ENCODE measurements at regions not wholly inside any gene's neighbourhood (a gene's known extent, or its start where the extent isn't known, plus 50 kb on each side); places are given as distances from the start of the nearest gene placed in this dataset.

DNA sequence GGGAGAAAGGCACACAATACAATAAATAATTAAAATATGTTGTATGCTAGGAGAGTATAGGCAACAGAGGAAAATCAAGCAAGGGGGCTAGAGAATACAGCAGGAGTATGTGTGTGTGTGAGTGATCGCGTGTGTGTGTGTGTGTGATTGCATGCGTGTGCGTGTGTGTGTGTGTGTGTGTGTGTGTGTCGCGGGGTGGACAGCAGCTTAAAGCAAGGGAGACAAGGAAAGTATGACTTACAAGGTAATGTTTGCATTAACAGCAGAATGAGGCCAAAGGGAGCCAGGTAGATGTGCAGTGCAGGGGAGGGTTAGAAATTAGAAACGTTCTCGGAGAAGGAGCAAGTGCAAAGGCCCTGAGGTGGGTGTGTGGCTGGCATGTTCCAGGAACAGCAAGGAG is 57.4 kb upstream of the KCNA1 start:
- ATAC-seq: no peak
- H3K4me1 ChIP-seq: no peaks in the 10 kb centered on the region

DNA sequence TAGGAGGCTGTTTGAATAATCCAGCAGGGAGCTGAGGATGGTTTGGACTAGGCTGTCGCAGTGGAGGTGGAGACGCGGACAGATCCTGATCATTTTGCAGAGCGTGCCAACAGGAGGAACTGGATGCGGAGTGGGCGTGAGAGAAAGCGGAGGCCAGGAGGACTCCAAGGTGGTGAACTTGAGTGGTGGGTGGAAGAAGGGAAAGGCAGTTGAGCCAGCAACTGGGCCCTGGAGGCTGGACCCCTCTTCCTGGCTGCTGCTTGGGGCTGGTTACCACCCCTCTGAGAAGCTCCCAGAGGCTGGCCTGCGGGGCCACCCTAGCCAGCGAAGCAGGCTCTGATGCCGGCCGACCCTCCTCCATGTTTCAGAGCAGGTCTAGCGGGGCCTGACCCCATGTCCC is 56.8 kb upstream of the KCNA1 start:
- peaks cover 6% of the 10 kb centered on the region for H3K4me1 ChIP-seq
- peaks cover 9% of the 10 kb centered on the region for H3K27me3 ChIP-seq (ENCODE audit: low read depth)
- DNase-seq: no peak
- no peak overlapping the region for H3K4me3 ChIP-seq
- H3K27ac ChIP-seq: no peak overlapping the region
- TF ChIP-seq, protein P1, sequence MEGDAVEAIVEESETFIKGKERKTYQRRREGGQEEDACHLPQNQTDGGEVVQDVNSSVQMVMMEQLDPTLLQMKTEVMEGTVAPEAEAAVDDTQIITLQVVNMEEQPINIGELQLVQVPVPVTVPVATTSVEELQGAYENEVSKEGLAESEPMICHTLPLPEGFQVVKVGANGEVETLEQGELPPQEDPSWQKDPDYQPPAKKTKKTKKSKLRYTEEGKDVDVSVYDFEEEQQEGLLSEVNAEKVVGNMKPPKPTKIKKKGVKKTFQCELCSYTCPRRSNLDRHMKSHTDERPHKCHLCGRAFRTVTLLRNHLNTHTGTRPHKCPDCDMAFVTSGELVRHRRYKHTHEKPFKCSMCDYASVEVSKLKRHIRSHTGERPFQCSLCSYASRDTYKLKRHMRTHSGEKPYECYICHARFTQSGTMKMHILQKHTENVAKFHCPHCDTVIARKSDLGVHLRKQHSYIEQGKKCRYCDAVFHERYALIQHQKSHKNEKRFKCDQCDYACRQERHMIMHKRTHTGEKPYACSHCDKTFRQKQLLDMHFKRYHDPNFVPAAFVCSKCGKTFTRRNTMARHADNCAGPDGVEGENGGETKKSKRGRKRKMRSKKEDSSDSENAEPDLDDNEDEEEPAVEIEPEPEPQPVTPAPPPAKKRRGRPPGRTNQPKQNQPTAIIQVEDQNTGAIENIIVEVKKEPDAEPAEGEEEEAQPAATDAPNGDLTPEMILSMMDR (IDR thresholded peaks at IDR 0.05): no peak
- no peak for ATAC-seq
- no peaks in the 10 kb centered on the region for H3K9me3 ChIP-seq
- H3K36me3 ChIP-seq: no peaks in the 10 kb centered on the region
- intact Hi-C loops (cut with DNase I): no loop called here

More for the DNA sequence above, 57.4 kb upstream of the KCNA1 start:
- Histone ChIP-seq H3K9me3 (no peaks in the 10 kb centered on the region), H3K4me3 (no peak overlapping the region), H3K27me3 (ENCODE audit: low read depth) (peaks cover 9% of the 10 kb centered on the region), H3K27ac (no peak overlapping the region), H3K36me3 (no peaks in the 10 kb centered on the region)
- DNase-seq: no peak
- intact Hi-C loops (cut with DNase I): no loop called here
- TF ChIP-seq, protein P1 (IDR thresholded peaks at IDR 0.05): no peak

DNA sequence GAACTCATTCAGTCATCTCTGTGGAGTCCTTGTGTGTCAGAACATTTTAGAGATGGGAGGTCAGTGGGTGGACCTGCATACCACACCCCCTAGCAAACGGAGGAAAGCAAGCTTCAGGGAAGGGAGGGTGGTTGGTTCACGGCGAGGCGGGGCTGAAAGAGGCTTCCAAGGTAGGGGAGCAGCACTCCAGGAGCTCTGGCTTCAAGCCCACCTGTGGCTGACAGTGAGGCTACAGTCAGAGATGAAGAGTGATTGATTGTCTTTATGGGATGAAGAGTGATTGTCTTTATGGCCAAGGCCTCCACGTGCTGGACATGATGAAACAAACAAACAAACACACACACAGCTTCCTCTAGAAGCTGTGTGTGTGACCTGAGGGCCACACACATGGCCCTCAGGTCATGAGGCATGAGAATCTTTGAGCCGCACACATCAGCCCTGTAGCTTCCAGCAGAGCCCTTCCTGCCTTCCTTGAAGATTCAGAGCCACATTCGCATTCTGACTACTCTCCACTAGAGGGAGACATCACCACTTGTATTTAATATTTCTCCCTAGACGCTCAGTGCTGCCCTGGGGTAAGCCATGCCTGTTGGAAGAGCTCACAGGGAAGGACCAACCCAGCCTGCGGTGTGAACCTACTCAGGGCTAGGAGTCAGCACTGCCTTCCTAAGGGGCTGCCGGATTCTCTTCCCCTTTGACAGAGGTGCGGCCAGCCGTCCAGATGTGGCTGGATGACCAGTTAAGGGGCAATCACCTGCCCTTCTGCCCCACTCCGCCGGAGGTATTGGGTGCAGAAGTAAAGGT is 54.4 kb upstream of the KCNA1 start:
- no peak for DNase-seq
- Histone ChIP-seq H3K4me1 (peaks cover 13% of the 10 kb centered on the region), H3K27ac (no peak overlapping the region), H3K4me3 (no peak overlapping the region), H3K36me3 (no peaks in the 10 kb centered on the region), H3K27me3 (ENCODE audit: low read depth) (peaks cover 20% of the 10 kb centered on the region), H3K9me3 (no peaks in the 10 kb centered on the region)
- TF ChIP-seq, protein P1 (IDR thresholded peaks at IDR 0.05): peak; percentile 85
- intact Hi-C loops (cut with DNase I): no loop called here
- peak; percentile 69 to 72 for ATAC-seq

DNA sequence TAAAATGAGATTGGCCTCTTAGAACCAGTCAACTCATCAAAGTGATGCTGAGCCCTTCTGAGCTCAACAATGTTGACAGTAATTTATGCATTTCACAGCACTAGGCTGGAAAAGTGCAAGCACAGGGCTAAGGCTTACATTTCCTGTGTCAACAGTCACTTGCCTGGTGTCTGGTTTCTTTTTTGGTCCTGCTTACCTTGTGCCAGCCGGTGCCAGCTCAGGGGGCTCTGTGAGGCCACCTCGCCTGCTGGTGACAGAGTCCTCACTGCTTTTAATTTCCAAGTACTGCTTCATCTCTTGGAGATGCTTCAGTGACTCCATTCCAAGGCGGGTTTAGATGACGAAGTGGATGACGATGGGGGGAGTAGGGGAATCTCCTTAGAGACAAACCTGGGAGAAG is 53.1 kb upstream of the KCNA1 start:
- Histone ChIP-seq H3K27me3 (ENCODE audit: low read depth) (peaks cover 27% of the 10 kb centered on the region), H3K4me3 (no peak overlapping the region), H3K27ac (no peak overlapping the region), H3K9me3 (no peaks in the 10 kb centered on the region), H3K36me3 (no peaks in the 10 kb centered on the region), H3K4me1 (peaks cover 13% of the 10 kb centered on the region)
- TF ChIP-seq, protein P1 (IDR thresholded peaks at IDR 0.05): no peak
- DNase-seq: no peak
- intact Hi-C loops (cut with DNase I): no loop called here
- no peak for ATAC-seq

DNA sequence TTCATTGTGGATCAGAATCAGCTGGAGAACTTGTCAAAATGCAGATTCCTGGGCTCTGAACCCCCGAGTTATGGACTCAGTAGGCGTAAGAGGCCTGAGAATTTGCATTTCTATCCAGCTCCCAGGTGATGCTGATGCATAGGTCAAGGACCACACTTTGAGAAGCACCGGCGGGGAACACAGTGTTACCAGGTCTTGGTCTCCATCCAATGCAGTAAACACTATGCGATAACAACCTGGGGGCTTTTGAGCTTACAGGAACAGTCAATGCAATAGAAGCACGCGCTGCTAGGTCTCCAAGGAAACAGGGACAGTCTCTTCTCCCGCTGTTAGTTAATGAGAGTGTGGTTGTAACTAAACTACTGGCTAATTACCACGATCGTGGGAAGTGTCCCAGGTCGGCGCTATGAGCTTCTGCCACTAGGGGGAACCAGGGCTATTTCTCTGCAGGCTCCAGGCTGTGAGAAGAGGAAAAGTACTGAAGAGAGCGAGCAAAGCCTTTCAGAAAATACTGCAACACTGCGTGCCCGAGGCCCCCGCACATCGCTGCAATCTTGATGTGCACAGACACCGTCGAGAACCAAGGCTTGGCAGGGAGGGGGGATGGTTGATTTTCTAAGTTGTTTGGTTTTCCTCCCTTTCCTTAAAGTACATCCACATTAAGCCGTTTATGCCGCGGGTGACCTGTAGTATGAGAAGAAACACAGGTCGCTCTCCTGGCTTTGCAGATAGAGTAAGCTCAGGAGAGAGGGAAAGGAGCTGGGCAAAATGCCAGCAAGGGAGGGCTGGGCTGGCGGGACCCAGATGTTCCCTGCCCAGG is 52.0 kb upstream of the KCNA1 start:
- intact Hi-C loops (cut with DNase I): no loop called here
- TF ChIP-seq, protein P1 (IDR thresholded peaks at IDR 0.05): peak; percentile 89
- Histone ChIP-seq H3K36me3 (no peaks in the 10 kb centered on the region), H3K4me1 (peaks cover 13% of the 10 kb centered on the region), H3K27me3 (ENCODE audit: low read depth) (peaks cover 33% of the 10 kb centered on the region), H3K4me3 (peak overlapping the region; percentile 24), H3K27ac (no peak overlapping the region), H3K9me3 (no peaks in the 10 kb centered on the region)
- ATAC-seq (peak; percentile 86 to 88), DNase-seq (peak; percentile 66)

Measured in lower lobe of right lung (tissue), 2 donors.